RWPE2 (cell line): ENCODE measurements at regions not wholly inside any gene's neighbourhood (a gene's known extent, or its start where the extent isn't known, plus 50 kb on each side); places are given as distances from the start of the nearest gene placed in this dataset.

ENCODE experiments used
- ATAC-seq: fragments of 200-7000 bp; cut with Tn5 transposase; 3 replicates; pipeline ENCODE4 v1.9.1; 2021; ENCODE audit warnings: low read depth
- DNase-seq: peaks from one replicate; pipeline ENCODE4 v3.0.0-alpha.2; 2020; ENCODE audit warnings: low spot score
- H3K27ac ChIP-seq: fragments of 450-650 bp; 2 replicates; pipeline ENCODE4 v1.5.1; 2017; ENCODE audit warnings: mild to moderate bottlenecking; ENCODE audit not compliant: poor library complexity, severe bottlenecking
- H3K27me3 ChIP-seq: fragments of 250-450 bp; sonication (Bioruptor Pico); 2 replicates; pipeline ENCODE4 v1.5.1; 2021; ENCODE audit warnings: mild to moderate bottlenecking, moderate library complexity; ENCODE audit not compliant: insufficient read depth, poor library complexity, severe bottlenecking
- H3K36me3 ChIP-seq: fragments of 250-450 bp; sonication (Bioruptor Pico); 2 replicates; pipeline ENCODE4 v1.5.1; 2020; ENCODE audit warnings: low read depth, mild to moderate bottlenecking, moderate library complexity
- H3K4me1 ChIP-seq: fragments of 250-450 bp; sonication (Bioruptor Pico); 2 replicates; pipeline ENCODE4 v1.5.1; 2021; ENCODE audit warnings: mild to moderate bottlenecking, moderate library complexity; ENCODE audit not compliant: insufficient read depth, poor library complexity, severe bottlenecking
- H3K4me3 ChIP-seq: fragments of 250-450 bp; sonication (Bioruptor Pico); 2 replicates; pipeline ENCODE4 v1.5.1; 2021; ENCODE audit warnings: mild to moderate bottlenecking, moderate library complexity; ENCODE audit not compliant: severe bottlenecking
- H3K9me3 ChIP-seq: fragments of 250-450 bp; sonication (Bioruptor Pico); 2 replicates; pipeline ENCODE4 v1.5.1; 2021; ENCODE audit warnings: mild to moderate bottlenecking, moderate library complexity; ENCODE audit not compliant: severe bottlenecking
- CTCF ChIP-seq: fragments of 450-650 bp; IDR thresholded peaks from one replicate; pipeline ENCODE4 v1.5.1; 2017; ENCODE audit warnings: mild to moderate bottlenecking, moderate library complexity; ENCODE audit not compliant: poor library complexity, severe bottlenecking

DNA sequence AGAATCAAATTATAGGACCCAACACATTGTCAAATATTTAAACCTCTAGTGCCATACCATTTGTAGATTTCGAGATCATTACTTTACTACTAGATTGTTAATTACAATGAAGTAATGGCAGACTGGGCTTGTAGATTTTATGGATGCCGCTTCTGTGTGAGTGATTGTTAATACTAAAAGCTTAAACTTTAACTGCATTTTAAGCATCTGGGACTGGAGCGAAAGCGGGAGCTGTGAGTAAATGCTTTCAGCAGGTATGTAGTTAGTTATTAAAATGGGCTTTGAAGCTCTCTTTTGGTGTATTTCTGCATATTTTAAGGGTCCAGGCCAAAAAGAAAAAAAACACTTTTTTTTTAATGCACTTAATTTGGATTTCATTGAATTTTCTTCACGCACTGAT, 519.3 kb downstream of the MED13L start:
- Histone ChIP-seq H3K4me1 (peaks cover 37% of the 10 kb centered on the region), H3K27ac (peak overlapping the region; percentile 96), H3K4me3 (peak overlapping the region; percentile 31), H3K9me3 (no peaks in the 10 kb centered on the region), H3K36me3 (no peaks in the 10 kb centered on the region; the same call in 1 of the 2 replicates), H3K27me3 (no peaks in the 10 kb centered on the region)
- no peak for TF ChIP-seq CTCF
- DNase-seq (no peak), ATAC-seq (no peak)

GRCh38 chr12:115756804-115757203, 520.7 kb downstream of the MED13L start:
- peak overlapping the region; percentile 31 for H3K4me3 ChIP-seq
- no peaks in the 10 kb centered on the region for H3K27me3 ChIP-seq

GRCh38 chr12:115756271-115756670, 521.2 kb downstream of the MED13L start:
- no peak for TF ChIP-seq CTCF

More at GRCh38 chr12:115756804-115757203, 520.7 kb downstream of the MED13L start:
- no peak for ATAC-seq
- Histone ChIP-seq H3K36me3 (no peaks in the 10 kb centered on the region; the same call in 1 of the 2 replicates), H3K4me1 (peaks cover 41% of the 10 kb centered on the region), H3K9me3 (no peaks in the 10 kb centered on the region), H3K27ac (peak overlapping the region; percentile 96)
- DNase-seq: no peak
- no peak for TF ChIP-seq CTCF

GRCh38 chr12:115755725-115756085, 521.8 kb downstream of the MED13L start:
- no peaks in the 10 kb centered on the region for H3K9me3 ChIP-seq
- no peaks in the 10 kb centered on the region; the same call in 1 of the 2 replicates for H3K36me3 ChIP-seq
- peak overlapping the region; percentile 31 for H3K4me3 ChIP-seq
- H3K4me1 ChIP-seq: peaks cover 35% of the 10 kb centered on the region
- DNase-seq (no peak), ATAC-seq (no peak)
- TF ChIP-seq CTCF: no peak
- H3K27me3 ChIP-seq: no peaks in the 10 kb centered on the region
- H3K27ac ChIP-seq: peak overlapping the region; percentile 96

More at GRCh38 chr12:115756271-115756670, 521.2 kb downstream of the MED13L start:
- H3K4me1 ChIP-seq: peaks cover 40% of the 10 kb centered on the region
- H3K9me3 ChIP-seq: no peaks in the 10 kb centered on the region
- no peaks in the 10 kb centered on the region; the same call in 1 of the 2 replicates for H3K36me3 ChIP-seq
- H3K27me3 ChIP-seq: no peaks in the 10 kb centered on the region
- peak overlapping the region; percentile 31 for H3K4me3 ChIP-seq
- DNase-seq (no peak), ATAC-seq (peak; percentile 30; the same call in 1 of the 3 replicates)
- H3K27ac ChIP-seq: peak overlapping the region; percentile 96

- no peak for ATAC-seq
- peak overlapping the region; percentile 96 for H3K27ac ChIP-seq
- H3K9me3 ChIP-seq: no peaks in the 10 kb centered on the region
- H3K4me1 ChIP-seq: peaks cover 30% of the 10 kb centered on the region
- DNase-seq: no peak
- H3K27me3 ChIP-seq: no peaks in the 10 kb centered on the region
- peak overlapping the region; percentile 31 for H3K4me3 ChIP-seq
- no peak for TF ChIP-seq CTCF
- no peaks in the 10 kb centered on the region; the same call in 1 of the 2 replicates for H3K36me3 ChIP-seq
These were observed 522.3 kb downstream of the MED13L start for GRCh38 chr12:115755061-115755724.
